GM23338 (cell line): ENCODE measurements at regions not wholly inside any gene's neighbourhood (a gene's known extent, or its start where the extent isn't known, plus 50 kb on each side); places are given as distances from the start of the nearest gene placed in this dataset.

Experiments used
- ATAC-seq: fragments of 200-7000 bp; cut with Tn5 transposase; 3 replicates; pipeline ENCODE4 v1.9.1; 2020
- DNase-seq: peaks from one replicate; pipeline ENCODE4 v3.0.0-alpha.2; 2015; ENCODE audit warnings: low spot score
- H2AFZ ChIP-seq: fragments of 200-600 bp; sonication (generic); 2 replicates; pipeline ENCODE4 v1.8.0; 2016; ENCODE audit warnings: antibody characterized with exemption, mild to moderate bottlenecking, moderate library complexity
- H3F3A ChIP-seq: fragments of 200-600 bp; sonication (generic); replicated peaks from 2 replicates; pipeline ENCODE4 v1.8.0; 2017; ENCODE audit warnings: antibody characterized with exemption, mixed run types, low read depth
- H3K27ac ChIP-seq: fragments of 200-600 bp; sonication (generic); 2 replicates; pipeline ENCODE4 v1.6.1; 2016; ENCODE audit warnings: low read depth
- H3K27me3 ChIP-seq: fragments of 200-600 bp; sonication (generic); 2 replicates; pipeline ENCODE4 v1.8.0; 2016; ENCODE audit warnings: mild to moderate bottlenecking, mixed run types, moderate library complexity; ENCODE audit not compliant: insufficient read depth
- H3K36me3 ChIP-seq: fragments of 200-600 bp; sonication (generic); 2 replicates; pipeline ENCODE4 v1.8.0; 2016; ENCODE audit warnings: mild to moderate bottlenecking; ENCODE audit not compliant: insufficient read depth
- H3K4me1 ChIP-seq: fragments of 200-600 bp; sonication (generic); 2 replicates; pipeline ENCODE4 v1.8.0; 2016; ENCODE audit warnings: mild to moderate bottlenecking, moderate library complexity; ENCODE audit not compliant: insufficient read depth
- H3K4me2 ChIP-seq: fragments of 200-600 bp; sonication (generic); 2 replicates; pipeline ENCODE4 v1.7.1; 2017; ENCODE audit warnings: mixed run types
- H3K4me3 ChIP-seq: fragments of 200-600 bp; sonication (generic); 2 replicates; pipeline ENCODE4 v1.6.1; 2016; ENCODE audit warnings: mixed run types
- H3K79me2 ChIP-seq: fragments of 200-600 bp; sonication (generic); replicated peaks from 2 replicates; pipeline ENCODE4 v1.8.0; 2017; ENCODE audit warnings: mild to moderate bottlenecking; ENCODE audit not compliant: insufficient read depth
- H3K9me2 ChIP-seq: fragments of 200-600 bp; sonication (generic); 2 replicates; pipeline ENCODE4 v1.8.0; 2017; ENCODE audit not compliant: insufficient read depth
- H4K20me1 ChIP-seq: fragments of 200-600 bp; sonication (generic); replicated peaks from 2 replicates; pipeline ENCODE4 v1.8.0; 2017; ENCODE audit warnings: mild to moderate bottlenecking; ENCODE audit not compliant: insufficient read depth
- H3K27ac Mint-ChIP-seq: 2 replicates; pipeline ENCODE4 v1.8.0; 2020; ENCODE audit warnings: inconsistent platforms, mild to moderate bottlenecking, moderate library complexity, mixed read lengths
- H3K27me3 Mint-ChIP-seq: 3 replicates; pipeline ENCODE4 v1.8.0; 2022; ENCODE audit warnings: low read depth, mild to moderate bottlenecking, moderate library complexity, mixed read lengths, inconsistent platforms; ENCODE audit not compliant: insufficient read depth, poor library complexity
- H3K36me3 Mint-ChIP-seq: 3 replicates; pipeline ENCODE4 v1.8.0; 2021; ENCODE audit warnings: low read depth, mild to moderate bottlenecking, inconsistent platforms, moderate library complexity, mixed read lengths
- H3K4me1 Mint-ChIP-seq: 3 replicates; pipeline ENCODE4 v1.8.0; 2020; ENCODE audit warnings: mild to moderate bottlenecking, inconsistent platforms, mixed read lengths
- H3K4me3 Mint-ChIP-seq: 3 replicates; pipeline ENCODE4 v1.8.0; 2021; ENCODE audit warnings: moderate library complexity, mild to moderate bottlenecking, inconsistent platforms, mixed read lengths
- H3K9me3 Mint-ChIP-seq: 3 replicates; pipeline ENCODE4 v1.8.0; 2020; ENCODE audit warnings: moderate library complexity, mild to moderate bottlenecking, inconsistent platforms, mixed read lengths
- CREB1 ChIP-seq: fragments of 250-450 bp; sonication (Bioruptor Pico); IDR thresholded peaks from 2 replicates; pipeline ENCODE4 v1.5.0; 2020; ENCODE audit warnings: low read depth, mild to moderate bottlenecking, moderate library complexity
- CTCF ChIP-seq, 2 experiments: fragments of 200-600 bp in 1 of 2; sonication (generic) in 1 of 2; conservative IDR thresholded peaks; 2 replicates each; pipeline versions ENCODE4 v1.5.1 to v1.6.1; 2016 to 2017; ENCODE audit warnings: antibody characterized with exemption in 2 of 2, low read depth in 2 of 2, mild to moderate bottlenecking in 2 of 2, moderate library complexity in 1 of 2
- ETS1 ChIP-seq: IDR thresholded peaks from 2 replicates; pipeline ENCODE4 v1.6.1; 2016; ENCODE audit warnings: antibody characterized with exemption
- EZH2 ChIP-seq: fragments of 200-600 bp; sonication (generic); IDR thresholded peaks from one replicate; pipeline ENCODE4 v1.8.0; 2017; ENCODE audit warnings: antibody characterized with exemption, mild to moderate bottlenecking, low read depth; ENCODE audit not compliant: unreplicated experiment
- EZH2phosphoT487 ChIP-seq: fragments of 200-600 bp; sonication (generic); IDR thresholded peaks from one replicate; pipeline ENCODE4 v1.8.1; 2018; ENCODE audit warnings: antibody characterized with exemption; ENCODE audit not compliant: unreplicated experiment
- JUNB ChIP-seq: IDR thresholded peaks from one replicate; pipeline ENCODE4 v1.6.1; 2016; ENCODE audit warnings: antibody characterized with exemption; ENCODE audit not compliant: unreplicated experiment
- NANOG ChIP-seq: IDR thresholded peaks from 2 replicates; pipeline ENCODE4 v1.6.1; 2016; ENCODE audit warnings: antibody characterized with exemption, borderline replicate concordance
- POLR2AphosphoS5 ChIP-seq: IDR thresholded peaks from 2 replicates; pipeline ENCODE4 v1.6.1; 2016; ENCODE audit warnings: antibody characterized with exemption, low read depth
- REST ChIP-seq: IDR thresholded peaks from one replicate; pipeline ENCODE4 v1.6.1; 2018; ENCODE audit warnings: antibody characterized with exemption; ENCODE audit not compliant: unreplicated experiment
- STAT1 ChIP-seq: IDR thresholded peaks from one replicate; pipeline ENCODE4 v1.6.1; 2016; ENCODE audit warnings: antibody characterized with exemption; ENCODE audit not compliant: unreplicated experiment
- ZNF114 ChIP-seq: fragments of 250-450 bp; sonication (Bioruptor Pico); IDR thresholded peaks from 2 replicates; pipeline ENCODE4 v1.5.0; 2020; ENCODE audit warnings: mild to moderate bottlenecking, moderate library complexity
- ZNF331 ChIP-seq: fragments of 250-450 bp; sonication (Bioruptor Pico); IDR thresholded peaks from 2 replicates; pipeline ENCODE4 v1.5.0; 2020; ENCODE audit warnings: low read depth, mild to moderate bottlenecking, moderate library complexity
- ZNF462 ChIP-seq: fragments of 250-450 bp; sonication (Bioruptor Pico); IDR thresholded peaks from 2 replicates; pipeline ENCODE4 v1.5.0; 2020; ENCODE audit warnings: mild to moderate bottlenecking, moderate library complexity

- no peaks in the 10 kb centered on the region for H3K36me3 Mint-ChIP-seq
These were observed 160.5 kb upstream of the C2CD4B start for GRCh38 chr15:62325597-62325996.

More at GRCh38 chr15:62325597-62325996, 160.5 kb upstream of the C2CD4B start:
- Histone ChIP-seq H3K4me3 (no peak overlapping the region), H3K79me2 (no peaks in the 10 kb centered on the region), H3F3A (no peaks in the 10 kb centered on the region), H4K20me1 (no peaks in the 10 kb centered on the region), H3K4me2 (no peak overlapping the region), H3K9me2 (no peaks in the 10 kb centered on the region), H2AFZ (no peak overlapping the region), H3K27ac (no peak overlapping the region), H3K4me1 (no peaks in the 10 kb centered on the region), H3K36me3 (no peaks in the 10 kb centered on the region), H3K27me3 (no peaks in the 10 kb centered on the region)
- Mint-ChIP-seq H3K9me3 (no peaks in the 10 kb centered on the region), H3K27me3 (peaks cover 4% of the 10 kb centered on the region), H3K4me1 (peaks cover 3% of the 10 kb centered on the region; the same call in 2 of the 3 replicates), H3K27ac (no peak overlapping the region), H3K4me3 (no peak overlapping the region)
- TF ChIP-seq EZH2, result no peak
- TF ChIP-seq REST, result no peak
- TF ChIP-seq CTCF (conservative IDR thresholded peaks at IDR 0.05; ENCODE audit: low read depth in 2 of 2), result no peak
- TF ChIP-seq EZH2phosphoT487, result no peak
- no peak for TF ChIP-seq STAT1
- no peak for TF ChIP-seq POLR2AphosphoS5
- TF ChIP-seq JUNB, result no peak
- no peak for TF ChIP-seq CREB1 (CRISPR knock-in tag)
- no peak for TF ChIP-seq ETS1
- TF ChIP-seq ZNF114, result no peak
- no peak for TF ChIP-seq ZNF331 (CRISPR knock-in tag)
- TF ChIP-seq NANOG, result no peak
- no peak for TF ChIP-seq ZNF462
- ATAC-seq (peak; percentile 50), DNase-seq (no peak)
